GM18517 (cell line): ENCODE measurements at regions not wholly inside any gene's neighbourhood (a gene's known extent, or its start where the extent isn't known, plus 50 kb on each side); places are given as distances from the start of the nearest gene placed in this dataset.

Experiments
- ATAC-seq: cut with Tn5 transposase; IDR thresholded peaks from one replicate; pipeline ENCODE4 v1.9.1; 2021; ENCODE audit warnings: mild to moderate bottlenecking, moderate library complexity; ENCODE audit not compliant: unreplicated experiment

DNA sequence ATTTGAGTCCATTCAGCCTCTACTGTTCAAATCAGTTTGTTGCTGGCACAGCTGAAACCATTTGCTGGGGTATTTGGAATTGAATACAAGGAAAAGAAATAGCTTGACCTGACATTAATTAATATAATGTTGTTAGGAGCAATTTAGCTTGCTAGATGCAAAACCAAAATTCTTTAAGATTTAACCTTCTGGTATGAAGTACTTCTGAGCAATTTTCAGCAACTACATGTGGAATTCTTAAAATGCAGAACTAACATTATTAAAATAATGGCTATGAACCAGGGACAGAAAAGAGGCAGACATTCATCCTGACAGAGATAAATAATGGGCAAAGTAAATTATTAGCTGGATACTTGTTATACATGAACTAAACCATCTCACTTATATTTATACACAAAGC is 160.0 kb upstream of the MIR17HG start:
- no peak for ATAC-seq

- ATAC-seq: no peak
Observed at GRCh38 chr13:91189506-91189905, 158.0 kb upstream of the MIR17HG start.

DNA sequence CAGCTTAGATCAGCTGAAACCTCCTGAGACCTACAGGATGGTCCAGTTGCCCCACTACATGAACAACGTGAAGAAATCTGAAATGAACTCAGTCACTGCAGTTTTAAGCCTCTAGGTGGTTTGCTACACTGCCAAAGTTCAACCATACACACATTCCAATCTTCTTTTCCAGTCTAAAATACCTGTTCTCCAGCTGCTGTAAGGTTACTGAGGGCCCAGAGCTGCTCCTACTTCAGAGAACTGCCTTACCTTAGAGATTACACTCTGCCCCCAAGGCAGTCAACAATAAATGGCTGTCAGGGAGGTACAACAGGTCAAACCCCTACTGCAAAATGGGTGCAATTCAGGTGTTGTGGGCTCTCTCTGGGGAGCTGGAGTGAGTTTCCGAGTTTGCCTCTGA is 154.1 kb upstream of the MIR17HG start:
- ATAC-seq: no peak

GRCh38 chr13:91195789-91196188 is 151.7 kb upstream of the MIR17HG start:
- no peak for ATAC-seq

- no peak for ATAC-seq
Observed at GRCh38 chr13:91196958-91197357, 150.5 kb upstream of the MIR17HG start.

DNA sequence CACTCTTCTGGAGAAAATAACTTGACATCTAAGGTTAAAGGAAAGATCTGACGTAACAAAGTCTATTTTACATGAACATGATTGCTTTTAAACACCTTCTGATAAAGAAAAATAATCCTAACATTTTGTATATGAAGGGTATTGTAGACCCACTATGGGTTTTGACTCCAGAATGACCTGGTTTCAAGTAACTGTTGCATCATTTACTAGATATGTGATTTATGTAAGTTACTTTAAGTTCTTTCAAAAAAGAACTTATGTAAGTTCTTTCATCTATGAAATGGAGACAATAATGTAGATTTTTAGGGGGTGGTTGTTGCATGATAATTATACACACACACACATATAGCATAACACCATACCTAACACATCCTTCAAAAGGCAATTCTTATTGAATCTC is 147.6 kb upstream of the MIR17HG start:
- no peak for ATAC-seq

- ATAC-seq: no peak
Observed at GRCh38 chr13:91200486-91200885, 147.0 kb upstream of the MIR17HG start.

- no peak for ATAC-seq
Observed at GRCh38 chr13:91203430-91203829, 144.1 kb upstream of the MIR17HG start.

GRCh38 chr13:91207261-91207660 is 140.2 kb upstream of the MIR17HG start:
- no peak for ATAC-seq

- ATAC-seq: no peak
Observed at GRCh38 chr13:91211510-91211909, 136.0 kb upstream of the MIR17HG start.

DNA sequence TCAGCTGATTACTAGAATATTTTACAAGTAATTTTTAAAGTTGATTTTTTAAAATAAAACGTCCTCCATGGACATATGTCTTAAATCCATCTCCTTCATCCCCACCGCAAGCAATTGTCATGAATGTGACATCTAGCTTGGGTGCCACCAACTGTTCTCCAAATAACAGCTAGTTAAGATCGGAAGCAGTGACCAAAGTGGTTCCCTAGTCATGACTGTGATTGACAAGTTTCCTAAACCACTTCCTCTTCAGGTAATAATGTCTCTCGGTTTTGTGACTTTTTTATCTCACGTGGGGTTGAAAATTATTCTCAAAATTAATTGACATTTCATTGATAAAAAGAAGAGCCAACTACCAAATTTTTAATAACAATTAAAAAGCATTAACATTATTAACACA is 135.3 kb upstream of the MIR17HG start:
- no peak for ATAC-seq

DNA sequence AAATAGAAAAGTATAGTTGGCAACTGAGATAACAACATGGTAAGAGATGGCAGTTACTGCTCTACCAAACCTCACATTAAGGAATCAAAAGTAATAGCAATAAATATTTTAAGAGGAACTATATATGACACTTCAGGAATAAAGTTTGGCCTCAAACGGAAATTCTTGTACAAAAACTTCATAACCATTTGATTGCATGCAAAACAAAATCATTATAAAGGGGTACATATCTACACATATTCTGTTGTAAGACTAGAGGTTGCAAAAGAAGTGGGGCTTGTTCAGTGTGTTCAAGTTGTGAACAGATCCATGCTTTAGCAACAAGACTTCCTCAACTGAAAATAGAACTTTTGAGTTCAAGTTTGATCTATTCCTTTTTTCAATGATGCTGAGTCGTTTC is 133.5 kb upstream of the MIR17HG start:
- ATAC-seq: no peak

DNA sequence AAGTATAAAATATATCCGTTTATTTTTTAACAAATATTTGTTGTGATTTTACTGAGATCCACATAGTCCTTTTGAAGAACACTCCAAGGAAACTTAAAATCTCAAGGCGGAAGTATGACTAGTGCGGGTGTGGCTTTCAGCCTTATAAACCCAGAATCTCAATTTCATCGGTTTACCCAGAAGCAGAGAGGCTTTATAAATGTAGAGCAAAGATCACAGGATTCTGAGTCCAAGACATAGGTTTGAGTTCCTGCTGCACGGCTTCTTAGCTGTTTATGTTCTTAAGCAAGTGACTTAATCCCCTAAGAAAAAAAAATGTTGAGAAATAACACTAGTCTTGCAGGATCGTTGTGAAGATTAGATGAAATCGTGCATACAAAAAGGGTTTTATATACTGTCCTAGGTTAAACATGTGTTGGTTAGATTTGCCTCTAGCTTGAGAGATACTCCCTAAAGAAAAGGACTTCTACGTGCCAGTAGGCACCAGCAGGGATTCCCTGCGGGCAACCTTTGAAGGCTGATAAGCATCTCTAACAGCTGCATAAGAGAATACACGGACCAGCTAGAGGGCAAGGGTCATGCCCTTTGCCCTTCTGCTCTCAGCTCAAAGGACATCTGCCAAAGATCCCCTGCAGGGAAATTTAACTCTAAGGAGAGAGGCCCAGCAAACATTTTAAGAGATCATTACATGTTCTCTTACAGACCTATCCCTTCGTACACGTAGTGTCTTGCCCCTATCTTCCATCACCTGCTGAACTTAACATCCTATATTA is 130.4 kb upstream of the MIR17HG start:
- no peak for ATAC-seq

- no peak for ATAC-seq
Observed at GRCh38 chr13:91219201-91219600, 128.3 kb upstream of the MIR17HG start.

DNA sequence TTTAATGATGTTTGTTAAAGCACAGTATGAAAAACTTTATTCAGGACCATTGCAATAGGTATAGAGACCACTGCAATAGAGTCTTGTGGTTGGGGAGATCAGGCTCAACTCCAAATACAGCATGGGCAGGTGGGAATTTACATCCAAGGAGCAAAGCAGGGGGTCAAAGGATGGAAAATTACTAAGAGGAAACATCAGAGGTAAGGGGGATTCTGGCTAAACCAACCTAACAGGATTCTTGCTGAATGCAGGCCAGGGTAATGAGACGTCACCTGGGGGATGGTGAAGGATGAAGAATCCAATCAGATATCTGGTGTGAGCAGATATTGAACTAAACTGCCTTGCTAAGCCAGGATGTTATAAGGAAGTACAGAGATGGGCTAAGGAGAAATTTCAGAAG is 126.6 kb upstream of the MIR17HG start:
- no peak for ATAC-seq

DNA sequence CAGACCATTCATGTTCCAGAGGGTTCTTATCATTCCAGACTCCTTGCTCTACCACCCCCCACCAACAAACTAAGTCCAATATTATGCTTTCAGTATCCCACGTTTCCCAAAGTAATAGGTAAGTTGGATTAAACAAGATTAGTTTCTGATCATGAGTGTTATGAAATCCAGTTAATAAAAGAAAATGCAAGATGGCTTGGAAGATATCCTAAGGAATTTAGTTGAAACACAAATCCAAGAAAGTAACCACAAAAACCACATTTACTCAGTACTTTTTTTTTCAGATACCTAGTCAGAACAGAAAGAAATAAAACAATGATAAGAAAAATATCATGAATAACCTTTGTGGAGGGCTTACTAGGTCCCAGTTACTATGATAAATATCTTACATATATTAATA is 119.4 kb upstream of the MIR17HG start:
- no peak for ATAC-seq

DNA sequence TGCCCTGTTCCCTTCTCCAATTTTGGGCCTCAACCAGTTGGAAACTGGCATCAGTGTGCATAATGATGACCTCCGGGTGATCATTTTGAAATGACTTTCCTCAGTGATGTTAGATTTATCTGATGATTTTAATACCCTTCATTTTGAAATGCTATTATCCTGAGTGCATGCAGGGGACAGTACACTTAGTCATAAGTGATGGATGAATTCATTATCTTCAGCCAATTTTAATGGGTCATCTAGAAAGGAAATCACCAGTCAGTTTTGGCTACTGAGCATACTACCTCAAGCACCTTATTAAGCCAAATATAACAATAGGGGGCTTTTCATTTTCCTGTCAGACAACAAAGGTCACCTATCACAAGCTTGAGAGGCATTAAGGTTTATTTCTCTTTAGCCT is 118.5 kb upstream of the MIR17HG start:
- no peak for ATAC-seq

GRCh38 chr13:91232716-91233115 is 114.8 kb upstream of the MIR17HG start:
- no peak for ATAC-seq

DNA sequence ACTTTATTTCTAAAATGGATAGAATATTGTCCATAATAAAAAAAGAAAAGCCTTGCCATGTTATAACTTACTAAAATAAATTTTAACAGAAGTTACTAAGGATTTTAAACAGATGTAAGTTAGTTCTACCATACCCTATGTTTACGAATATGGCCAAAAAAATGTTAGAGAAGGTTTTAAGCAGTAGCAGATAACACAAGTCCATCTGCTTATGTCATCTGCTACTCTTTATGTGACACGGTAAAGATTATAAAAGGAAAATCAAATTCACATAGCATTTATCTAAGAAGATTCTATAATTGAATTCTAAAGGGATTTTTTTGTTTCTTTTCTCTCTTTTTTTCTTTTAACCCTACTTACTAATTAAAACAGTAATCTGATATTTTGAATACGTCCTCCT is 114.2 kb upstream of the MIR17HG start:
- no peak for ATAC-seq

- ATAC-seq: no peak
Observed at GRCh38 chr13:91236182-91236581, 111.3 kb upstream of the MIR17HG start.

- no peak for ATAC-seq
Observed at GRCh38 chr13:91236921-91237320, 110.6 kb upstream of the MIR17HG start.

- ATAC-seq: no peak
Observed at GRCh38 chr13:91238036-91238435, 109.5 kb upstream of the MIR17HG start.

- no peak for ATAC-seq
Observed at GRCh38 chr13:91240341-91240740, 107.1 kb upstream of the MIR17HG start.
